ENCODE measurements at regions not wholly inside any gene's neighbourhood (a gene's known extent, or its start where the extent isn't known, plus 50 kb on each side); places are given as distances from the start of the nearest gene placed in this dataset.

- Histone ChIP-seq H3K27ac (ENCODE audit: low read length) (peak overlapping the region; percentile 99), H3K4me3 (ENCODE audit: low read depth in 2 of 2, low read length in 2 of 2) (peak overlapping the region; percentile 83 to 90), H3K27me3 (ENCODE audit: control insufficient read depth, insufficient read depth, low read length) (no peaks in the 10 kb centered on the region), H3K36me3 (ENCODE audit: control insufficient read depth, insufficient read depth, low read length) (peaks cover 8% of the 10 kb centered on the region), H3K9me3 (ENCODE audit: control insufficient read depth, insufficient read depth, low read depth, low read length) (no peaks in the 10 kb centered on the region), H3K4me1 (ENCODE audit: control insufficient read depth, insufficient read depth, low read length) (peaks cover 62% of the 10 kb centered on the region)
- CTCF ChIA-PET = no interaction called here
- DNase-seq (ENCODE audit: low read depth, low spot score) = no peak
- POLR2A ChIA-PET = interaction anchor here (0.6 kb wide), 1 partner anchor 37 kb away, joined by 3 read pairs; no protein-coding TSS in a partner anchor
- no TSS peak for BruUV-seq (replicated peaks)
- ATAC-seq = no peak
- TF ChIP-seq POLR2AphosphoS5 (IDR thresholded peaks at IDR 0.05; ENCODE audit: low read depth, low read length) = no peak; the same call in 1 of the 2 replicates
- TF ChIP-seq TCF7L2 (IDR thresholded peaks at IDR 0.05; ENCODE audit: low read depth, low read length) = no peak
- intact Hi-C loops (cut with micrococcal nuclease; ENCODE audit: unreplicated experiment) (no loop called here), in situ Hi-C loops (cut with HindIII; ENCODE audit: low pct_unique_long_range_greater_than_20kb, low sequenced_read_pairs) (no loop called here)
These were observed 66.7 kb upstream of the PPARA start for GRCh38 chr22:46083383-46084350.

GRCh38 chr22:46084376-46084775, 66.0 kb upstream of the PPARA start:
- Histone ChIP-seq H3K27me3 (ENCODE audit: control insufficient read depth, insufficient read depth, low read length) (no peaks in the 10 kb centered on the region), H3K4me3 (ENCODE audit: low read depth in 2 of 2, low read length in 2 of 2) (peak overlapping the region; percentile 83 to 90), H3K36me3 (ENCODE audit: control insufficient read depth, insufficient read depth, low read length) (peaks cover 8% of the 10 kb centered on the region), H3K9me3 (ENCODE audit: control insufficient read depth, insufficient read depth, low read depth, low read length) (no peaks in the 10 kb centered on the region), H3K4me1 (ENCODE audit: control insufficient read depth, insufficient read depth, low read length) (peaks cover 64% of the 10 kb centered on the region), H3K27ac (ENCODE audit: low read length) (peak overlapping the region; percentile 99)
- BruUV-seq (replicated peaks) = no TSS peak
- intact Hi-C loops (cut with micrococcal nuclease; ENCODE audit: unreplicated experiment) = no loop called here
- in situ Hi-C loops (cut with HindIII; ENCODE audit: low pct_unique_long_range_greater_than_20kb, low sequenced_read_pairs) = no loop called here
- ChIA-PET CTCF (no interaction called here), POLR2A (interaction anchor here (0.6 kb wide), 1 partner anchor 37 kb away, joined by 3 read pairs; no protein-coding TSS in a partner anchor)
- no peak for TF ChIP-seq SIN3A (IDR thresholded peaks at IDR 0.05; ENCODE audit: borderline replicate concordance, insufficient read depth, low read depth, low read length)
- ATAC-seq (no peak), DNase-seq (ENCODE audit: low read depth, low spot score) (no peak)

GRCh38 chr22:46084943-46085827, 65.1 kb upstream of the PPARA start:
- Histone ChIP-seq H3K27me3 (ENCODE audit: control insufficient read depth, insufficient read depth, low read length) (no peaks in the 10 kb centered on the region), H3K9me3 (ENCODE audit: control insufficient read depth, insufficient read depth, low read depth, low read length) (no peaks in the 10 kb centered on the region), H3K36me3 (ENCODE audit: control insufficient read depth, insufficient read depth, low read length) (peaks cover 8% of the 10 kb centered on the region), H3K27ac (ENCODE audit: low read length) (peak overlapping the region; percentile 99), H3K4me3 (ENCODE audit: low read depth in 2 of 2, low read length in 2 of 2) (peak overlapping the region; percentile 83 to 90), H3K4me1 (ENCODE audit: control insufficient read depth, insufficient read depth, low read length) (peaks cover 69% of the 10 kb centered on the region)
- no TSS peak for BruUV-seq (replicated peaks)
- ChIA-PET CTCF (no interaction called here), POLR2A (no interaction called here)
- no peak for TF ChIP-seq POLR2AphosphoS5 (IDR thresholded peaks at IDR 0.05; ENCODE audit: low read depth, low read length)
- TF ChIP-seq SIN3A (IDR thresholded peaks at IDR 0.05; ENCODE audit: borderline replicate concordance, insufficient read depth, low read depth, low read length) = 0 out of 2 replicates have a peak, but pooled peaks have one; percentile 47
- in situ Hi-C loops (cut with HindIII; ENCODE audit: low pct_unique_long_range_greater_than_20kb, low sequenced_read_pairs) = no loop called here
- intact Hi-C loops (cut with micrococcal nuclease; ENCODE audit: unreplicated experiment) = no loop called here
- DNase-seq (ENCODE audit: low read depth, low spot score) (no peak), ATAC-seq (peak; percentile 10)

- peaks cover 8% of the 10 kb centered on the region for H3K36me3 ChIP-seq (ENCODE audit: control insufficient read depth, insufficient read depth, low read length)
- BruUV-seq (replicated peaks) = no TSS peak
- in situ Hi-C loops (cut with HindIII; ENCODE audit: low pct_unique_long_range_greater_than_20kb, low sequenced_read_pairs) = no loop called here
- H3K27ac ChIP-seq (ENCODE audit: low read length) = peak overlapping the region; percentile 99
- ChIA-PET CTCF (no interaction called here), POLR2A (no interaction called here)
- intact Hi-C loops (cut with micrococcal nuclease; ENCODE audit: unreplicated experiment) = no loop called here
- no peaks in the 10 kb centered on the region for H3K27me3 ChIP-seq (ENCODE audit: control insufficient read depth, insufficient read depth, low read length)
- peak overlapping the region; percentile 83 to 90 for H3K4me3 ChIP-seq (ENCODE audit: low read depth in 2 of 2, low read length in 2 of 2)
- no peaks in the 10 kb centered on the region for H3K9me3 ChIP-seq (ENCODE audit: control insufficient read depth, insufficient read depth, low read depth, low read length)
- ATAC-seq (peak; percentile 19), DNase-seq (ENCODE audit: low read depth, low spot score) (no peak)
- peaks cover 77% of the 10 kb centered on the region for H3K4me1 ChIP-seq (ENCODE audit: control insufficient read depth, insufficient read depth, low read length)
- TF ChIP-seq POLR2AphosphoS5 (IDR thresholded peaks at IDR 0.05; ENCODE audit: low read depth, low read length) (no peak; the same call in 1 of the 2 replicates), SIN3A (IDR thresholded peaks at IDR 0.05; ENCODE audit: borderline replicate concordance, insufficient read depth, low read depth, low read length) (no peak), CTCF (IDR thresholded peaks at IDR 0.05) (no peak), TCF7L2 (IDR thresholded peaks at IDR 0.05; ENCODE audit: low read depth, low read length) (peak; percentile 95), REST (IDR thresholded peaks at IDR 0.05; ENCODE audit: insufficient read depth in 1 of 2, low read depth in 2 of 2, low read length in 1 of 2) (no peak)
These were observed 64.3 kb upstream of the PPARA start for GRCh38 chr22:46085828-46086576.

All from Panc1 (cell line).